GM19351 (cell line): ENCODE measurements at regions not wholly inside any gene's neighbourhood (a gene's known extent, or its start where the extent isn't known, plus 50 kb on each side); places are given as distances from the start of the nearest gene placed in this dataset.

ENCODE experiments used
- ATAC-seq: cut with Tn5 transposase; IDR thresholded peaks from one replicate; pipeline ENCODE4 v1.9.1; 2021; ENCODE audit warnings: mild to moderate bottlenecking, moderate library complexity; ENCODE audit not compliant: unreplicated experiment

GRCh38 chr3:124089214-124089613, 97.3 kb upstream of the ROPN1 start:
- ATAC-seq = no peak

GRCh38 chr3:124091716-124092115, 99.8 kb upstream of the ROPN1 start:
- no peak for ATAC-seq

GRCh38 chr3:124092811-124093210, 100.9 kb upstream of the ROPN1 start:
- ATAC-seq = no peak

- ATAC-seq = no peak
Observed at GRCh38 chr3:124094496-124094895, 102.6 kb upstream of the ROPN1 start.

- no peak for ATAC-seq
Observed at GRCh38 chr3:124097362-124098131, 105.6 kb upstream of the ROPN1 start.

GRCh38 chr3:124101643-124102042, 109.7 kb upstream of the ROPN1 start:
- ATAC-seq = no peak

- ATAC-seq = no peak
Observed at GRCh38 chr3:124107104-124107890, 115.4 kb upstream of the ROPN1 start.

GRCh38 chr3:124108446-124108845, 116.5 kb upstream of the ROPN1 start:
- ATAC-seq = no peak

GRCh38 chr3:124113485-124113884, 121.6 kb upstream of the ROPN1 start:
- no peak for ATAC-seq

- ATAC-seq = no peak
Observed at GRCh38 chr3:124115279-124115678, 123.4 kb upstream of the ROPN1 start.

- ATAC-seq = no peak
Observed at GRCh38 chr3:124115956-124116355, 124.0 kb upstream of the ROPN1 start.

- no peak for ATAC-seq
Observed at GRCh38 chr3:124116906-124117305, 125.0 kb upstream of the ROPN1 start.

GRCh38 chr3:124117486-124117885, 125.6 kb upstream of the ROPN1 start:
- ATAC-seq = no peak

- no peak for ATAC-seq
Observed at GRCh38 chr3:124118397-124118796, 126.5 kb upstream of the ROPN1 start.

GRCh38 chr3:124119056-124119716, 127.3 kb upstream of the ROPN1 start:
- no peak for ATAC-seq

- no peak for ATAC-seq
Observed at GRCh38 chr3:124121379-124122312, 129.7 kb upstream of the ROPN1 start.

- ATAC-seq = no peak
Observed at GRCh38 chr3:124125315-124125714, 133.4 kb upstream of the ROPN1 start.

- no peak for ATAC-seq
Observed at GRCh38 chr3:124126436-124127023, 134.6 kb upstream of the ROPN1 start.

GRCh38 chr3:124131158-124131557, 139.2 kb upstream of the ROPN1 start:
- no peak for ATAC-seq

GRCh38 chr3:124131580-124131979, 139.7 kb upstream of the ROPN1 start:
- ATAC-seq = no peak
